H1 (cell line): ENCODE measurements at regions not wholly inside any gene's neighbourhood (a gene's known extent, or its start where the extent isn't known, plus 50 kb on each side); places are given as distances from the start of the nearest gene placed in this dataset.

Experiments
- CTCF ChIA-PET: fragments of 300-600 bp; sonication (Branson Sonifier 250); formaldehyde crosslinking; loops from one replicate; lab custom pipeline; 2021; ENCODE audit not compliant: partially characterized antibody; lab: Charles Lee
- POLR2A ChIA-PET: fragments of 300-600 bp; sonication (Branson Sonifier 250); formaldehyde crosslinking; loops from one replicate; lab custom pipeline; 2021; ENCODE audit warnings: inconsistent platforms; ENCODE audit not compliant: partially characterized antibody; lab: Charles Lee
- DNase-seq, 2 experiments: peaks; one replicate each; pipeline versions ENCODE4 v3.0.0 to v3.0.0-alpha.2; 2010 to 2022; ENCODE audit warnings: low spot score in 2 of 2, low read depth in 1 of 2, mixed read lengths in 1 of 2
- FAIRE-seq: peaks from 2 replicates; lab custom pipeline; 2011; peaks lifted over from hg19 to GRCh38; lab: Jason Lieb, UNC
- H2AFZ ChIP-seq: 2 replicates; pipeline ENCODE4 v1.8.1; 2012; ENCODE audit warnings: low read length, inconsistent platforms
- H2AK5ac ChIP-seq: 2 replicates; pipeline ENCODE4 v1.6.1; 2013; ENCODE audit warnings: low read depth, low read length
- H2BK120ac ChIP-seq: replicated peaks from 2 replicates; pipeline ENCODE3; 2013; ENCODE audit warnings: low read depth, low read length, inconsistent platforms
- H2BK12ac ChIP-seq: 2 replicates; pipeline ENCODE4 v1.6.1; 2013; ENCODE audit warnings: low read depth, low read length
- H2BK15ac ChIP-seq: 2 replicates; pipeline ENCODE4 v1.6.1; 2013; ENCODE audit warnings: low read length
- H2BK20ac ChIP-seq: 2 replicates; pipeline ENCODE4 v1.6.1; 2013; ENCODE audit warnings: low read length
- H2BK5ac ChIP-seq: 2 replicates; pipeline ENCODE4 v1.6.1; 2013; ENCODE audit warnings: low read depth, low read length
- H3K14ac ChIP-seq: 2 replicates; pipeline ENCODE4 v1.6.1; 2013; ENCODE audit warnings: inconsistent platforms; ENCODE audit not compliant: insufficient read length
- H3K18ac ChIP-seq: 2 replicates; pipeline ENCODE4 v1.6.1; 2013; ENCODE audit warnings: low read length; ENCODE audit errors: extremely low read depth
- H3K23ac ChIP-seq: 2 replicates; pipeline ENCODE4 v1.6.1; 2013; ENCODE audit warnings: inconsistent platforms; ENCODE audit not compliant: insufficient read length
- H3K23me2 ChIP-seq: 2 replicates; pipeline ENCODE4 v1.6.1; 2013; ENCODE audit warnings: low read depth, low read length
- H3K27ac ChIP-seq: 2 replicates; pipeline ENCODE4 v1.6.1; 2011; ENCODE audit warnings: low read depth, low read length, inconsistent platforms
- H3K27me3 ChIP-seq, 4 experiments: replicated peaks in 1 of 4; 1 replicate in 1 of 4; 2 replicates in 3 of 4; pipeline versions ENCODE4 v1.6.1 to v1.8.1; 2011 to 2013; ENCODE audit warnings: low read length in 3 of 4, mild to moderate bottlenecking in 3 of 4, inconsistent platforms in 2 of 4, mixed read lengths in 2 of 4, moderate library complexity in 1 of 4; ENCODE audit not compliant: control insufficient read depth in 3 of 4, insufficient read depth in 3 of 4; ENCODE audit errors: extremely low read depth in 1 of 4
- H3K36me3 ChIP-seq, 4 experiments: 2 replicates each; pipeline versions ENCODE4 v1.6.1 to v1.8.1; 2011 to 2013; ENCODE audit warnings: mild to moderate bottlenecking in 4 of 4, low read length in 3 of 4, moderate library complexity in 2 of 4, control low read depth in 1 of 4, inconsistent platforms in 1 of 4; ENCODE audit not compliant: insufficient read depth in 4 of 4, control insufficient read depth in 2 of 4
- H3K4ac ChIP-seq: replicated peaks from 2 replicates; pipeline ENCODE3; 2013; ENCODE audit warnings: low read length, low read depth, mixed read lengths, inconsistent platforms; ENCODE audit not compliant: insufficient read length
- H3K4me1 ChIP-seq, 4 experiments: replicated peaks in 1 of 4; 1 replicate in 1 of 4; 2 replicates in 3 of 4; pipeline versions ENCODE4 v1.6.1 to v1.8.1; 2011 to 2013; ENCODE audit warnings: low read length in 3 of 4, inconsistent platforms in 2 of 4, mixed read lengths in 1 of 4; ENCODE audit not compliant: insufficient read depth in 4 of 4, control insufficient read depth in 3 of 4
- H3K4me2 ChIP-seq, 2 experiments: 2 replicates each; pipeline versions ENCODE4 v1.6.1 to v1.8.1; 2011 to 2013; ENCODE audit warnings: low read depth in 2 of 2, low read length in 2 of 2, control low read depth in 1 of 2, inconsistent platforms in 1 of 2, mild to moderate bottlenecking in 1 of 2; ENCODE audit not compliant: insufficient read depth in 1 of 2
- H3K4me3 ChIP-seq, 4 experiments: fragments of 200-600, 300-600 bp in 1 of 4; sonication (generic), shearing (Covaris generic), sonication (Bioruptor Twin) in 1 of 4; 2 replicates each; pipeline versions ENCODE4 v1.5.1 to v1.8.1; 2011 to 2016; ENCODE audit warnings: low read length in 4 of 4, low read depth in 3 of 4, control low read depth in 2 of 4, inconsistent platforms in 2 of 4, mild to moderate bottlenecking in 2 of 4, mixed read lengths in 1 of 4, moderate library complexity in 1 of 4; ENCODE audit not compliant: insufficient read depth in 2 of 4; ENCODE audit errors: extremely low read depth in 1 of 4
- H3K56ac ChIP-seq: replicated peaks from 2 replicates; pipeline ENCODE3; 2013; ENCODE audit warnings: low read depth, mild to moderate bottlenecking, mixed read lengths, low read length, inconsistent platforms; ENCODE audit not compliant: insufficient read length
- H3K79me1 ChIP-seq: 2 replicates; pipeline ENCODE4 v1.6.1; 2013; ENCODE audit warnings: low read depth, low read length, control low read depth
- H3K79me2 ChIP-seq, 2 experiments: 2 replicates each; pipeline versions ENCODE4 v1.6.1 to v1.8.1; 2012 to 2013; ENCODE audit warnings: low read length in 2 of 2, mild to moderate bottlenecking in 2 of 2, inconsistent platforms in 1 of 2; ENCODE audit not compliant: insufficient read depth in 2 of 2, control insufficient read depth in 1 of 2
- H3K9ac ChIP-seq, 4 experiments: replicated peaks in 1 of 4; 1 replicate in 1 of 4; 2 replicates in 3 of 4; pipeline versions ENCODE4 v1.6.1 to v1.8.1; 2011 to 2013; ENCODE audit warnings: low read depth in 3 of 4, low read length in 3 of 4, control low read depth in 2 of 4, mild to moderate bottlenecking in 2 of 4, moderate library complexity in 2 of 4, inconsistent platforms in 1 of 4; ENCODE audit errors: extremely low read depth in 1 of 4
- H3K9me3 ChIP-seq, 2 experiments: 2 replicates each; pipeline versions ENCODE4 v1.6.1 to v1.8.1; 2012 to 2013; ENCODE audit warnings: mild to moderate bottlenecking in 2 of 2, moderate library complexity in 2 of 2, control low read depth in 1 of 2, inconsistent platforms in 1 of 2, low read depth in 1 of 2, low read length in 1 of 2, mixed read lengths in 1 of 2; ENCODE audit not compliant: insufficient read depth in 2 of 2
- H4K20me1 ChIP-seq, 2 experiments: replicated peaks in 1 of 2; 2 replicates each; pipeline versions ENCODE3 to v1.8.1; 2011 to 2013; ENCODE audit warnings: inconsistent platforms in 2 of 2, low read length in 2 of 2, mild to moderate bottlenecking in 1 of 2; ENCODE audit not compliant: insufficient read depth in 2 of 2, control insufficient read depth in 1 of 2
- H4K5ac ChIP-seq: 2 replicates; pipeline ENCODE4 v1.6.1; 2013; ENCODE audit warnings: low read length, low read depth, mixed read lengths, inconsistent platforms; ENCODE audit not compliant: insufficient read length
- H4K8ac ChIP-seq: 2 replicates; pipeline ENCODE4 v1.8.0; 2013; ENCODE audit warnings: mild to moderate bottlenecking, moderate library complexity, low read length, inconsistent platforms; ENCODE audit not compliant: insufficient read depth; ENCODE audit errors: extremely low read depth
- H4K91ac ChIP-seq: replicated peaks from 2 replicates; pipeline ENCODE3; 2013; ENCODE audit warnings: low read length, mixed read lengths, inconsistent platforms; ENCODE audit not compliant: insufficient read length
- CEBPB ChIP-seq: IDR thresholded peaks from 2 replicates; pipeline ENCODE4 v1.6.1; 2012; ENCODE audit warnings: low read depth, low read length
- FOSL1 ChIP-seq: IDR thresholded peaks from 2 replicates; pipeline ENCODE4 v1.6.1; 2011; ENCODE audit warnings: mild to moderate bottlenecking, low read depth, low read length, moderate library complexity; ENCODE audit not compliant: insufficient read depth
- GABPA ChIP-seq: IDR thresholded peaks from 2 replicates; pipeline ENCODE4 v1.6.1; 2011; ENCODE audit warnings: mild to moderate bottlenecking, low read length, moderate library complexity, borderline replicate concordance; ENCODE audit not compliant: insufficient read depth
- SP2 ChIP-seq: IDR thresholded peaks from 2 replicates; pipeline ENCODE4 v1.6.1; 2012; ENCODE audit warnings: mild to moderate bottlenecking, low read length, inconsistent platforms
- YY1 ChIP-seq: IDR thresholded peaks from 2 replicates; pipeline ENCODE4 v1.6.1; 2011; ENCODE audit warnings: low read depth, mild to moderate bottlenecking, low read length
- ZNF274 ChIP-seq: IDR thresholded peaks from 2 replicates; pipeline ENCODE4 v1.7.0; 2012; ENCODE audit warnings: low read length, borderline replicate concordance; ENCODE audit errors: extremely low read depth
- whole genome bisulfite sequencing, 2 experiments: shearing (Covaris generic) in 1 of 2; methylation state at CpG; one replicate each; pipeline versions ENCODE4 v1.1.6 to v1.1.7; 2013 to 2015; ENCODE audit warnings: low lambda C conversion rate in 2 of 2, mixed read lengths in 2 of 2, inconsistent platforms in 1 of 2, low coverage in 1 of 2, missing lambda C conversion rate in 1 of 2; ENCODE audit not compliant: insufficient replicate concordance in 2 of 2, insufficient coverage in 1 of 2, insufficient read length in 1 of 2; ENCODE audit errors: extremely low coverage in 1 of 2, missing lambda C conversion rate in 1 of 2; 5-methylcytosine and 5-hydroxymethylcytosine counted together

DNA sequence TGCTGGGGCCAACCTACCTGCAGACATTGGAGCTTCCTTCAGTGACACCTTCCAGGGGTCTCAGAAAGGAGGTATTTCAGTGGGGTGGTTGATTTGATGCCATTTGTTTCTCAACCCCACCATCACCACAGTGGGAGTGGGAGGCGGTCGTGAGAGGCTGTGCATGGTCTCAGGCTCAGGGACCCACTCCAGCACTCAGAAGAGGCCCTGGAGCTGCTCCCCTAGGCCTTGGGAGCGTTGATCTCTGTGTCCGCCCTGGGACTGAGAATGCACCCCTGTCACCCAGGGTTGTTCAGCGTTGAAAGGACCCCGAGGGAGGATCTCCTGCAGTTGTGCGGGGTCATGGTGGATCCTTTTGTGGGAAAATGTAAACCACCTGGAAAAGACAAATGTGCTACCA, 410.6 kb downstream of the GLRX3 start:
- H3K4me2 ChIP-seq, result no peak overlapping the region
- no peak overlapping the region for H2BK12ac ChIP-seq
- DNase-seq, result no peak
- H4K20me1 ChIP-seq, result no peaks in the 10 kb centered on the region
- H3K23me2 ChIP-seq, result no peaks in the 10 kb centered on the region; the same call in 1 of the 2 replicates
- no peaks in the 10 kb centered on the region for H3K36me3 ChIP-seq
- H3K27me3 ChIP-seq, result no peaks in the 10 kb centered on the region
- no peak overlapping the region for H4K5ac ChIP-seq
- H3K23ac ChIP-seq, result no peak overlapping the region
- H3K79me1 ChIP-seq, result no peaks in the 10 kb centered on the region
- no peak overlapping the region for H2AK5ac ChIP-seq
- H3K9ac ChIP-seq, result no peak overlapping the region
- no peak overlapping the region for H2BK5ac ChIP-seq
- H3K4me1 ChIP-seq, result peaks cover 0 to 5% (median 1%) of the 10 kb centered on the region in 4 experiments; a peak in 2 of 7 replicates
- no peak overlapping the region for H2AFZ ChIP-seq
- CTCF ChIA-PET, result interaction anchor here (1.4 to 2.0 kb wide), 2 partner anchors 20 to 139 kb away, joined by 3 to 5 read pairs; no protein-coding TSS in a partner anchor
- H2BK120ac ChIP-seq, result no peak overlapping the region
- no peak overlapping the region for H4K91ac ChIP-seq
- H3K4me3 ChIP-seq, result no peak overlapping the region
- no peak for FAIRE-seq
- no peak overlapping the region for H3K4ac ChIP-seq
- no peak overlapping the region for H3K56ac ChIP-seq
- no peak overlapping the region for H3K27ac ChIP-seq
- H2BK15ac ChIP-seq, result no peak overlapping the region
- POLR2A ChIA-PET, result no interaction called here
- no peaks in the 10 kb centered on the region for H3K9me3 ChIP-seq
- WGBS, 2 experiments, result 93% methylated on average over 7 of the region's 7 CpGs; no CpG with 5 or more reads in 1 of the 2 experiments
- H2BK20ac ChIP-seq, result no peak overlapping the region
- no peak overlapping the region for H4K8ac ChIP-seq
- no peak overlapping the region for H3K14ac ChIP-seq
- H3K79me2 ChIP-seq, result no peaks in the 10 kb centered on the region
- H3K18ac ChIP-seq, result no peak overlapping the region
- TF ChIP-seq SP2 (no peak), YY1 (no peak), ZNF274 (no peak), CEBPB (no peak), GABPA (no peak), FOSL1 (no peak)
